HK-2 (cell line): ENCODE measurements at regions not wholly inside any gene's neighbourhood (a gene's known extent, or its start where the extent isn't known, plus 50 kb on each side); places are given as distances from the start of the nearest gene placed in this dataset.

ENCODE experiments used
- DNase-seq: peaks from one replicate; pipeline ENCODE4 v3.0.0-alpha.2; 2018; ENCODE audit not compliant: unreplicated experiment

DNA sequence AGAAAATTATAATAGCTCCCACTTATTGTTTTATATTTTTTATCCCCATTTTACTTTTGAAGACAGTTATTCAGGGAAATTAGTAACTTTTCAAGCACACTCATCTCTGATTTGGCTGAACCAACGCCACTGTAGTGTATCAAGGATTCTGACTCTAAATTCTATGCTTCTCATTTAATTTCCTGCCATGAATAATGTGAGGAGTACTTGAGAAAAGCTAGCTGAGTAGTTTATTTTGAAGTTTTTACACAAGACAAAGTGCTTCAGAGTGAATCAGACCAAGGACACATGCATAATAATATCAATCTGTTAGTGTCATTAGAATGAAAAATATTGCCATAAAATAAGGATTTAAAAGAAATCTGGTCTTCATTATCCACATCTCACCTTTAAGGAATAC, 329.9 kb downstream of the SLITRK6 start:
- DNase-seq, result no peak

DNA sequence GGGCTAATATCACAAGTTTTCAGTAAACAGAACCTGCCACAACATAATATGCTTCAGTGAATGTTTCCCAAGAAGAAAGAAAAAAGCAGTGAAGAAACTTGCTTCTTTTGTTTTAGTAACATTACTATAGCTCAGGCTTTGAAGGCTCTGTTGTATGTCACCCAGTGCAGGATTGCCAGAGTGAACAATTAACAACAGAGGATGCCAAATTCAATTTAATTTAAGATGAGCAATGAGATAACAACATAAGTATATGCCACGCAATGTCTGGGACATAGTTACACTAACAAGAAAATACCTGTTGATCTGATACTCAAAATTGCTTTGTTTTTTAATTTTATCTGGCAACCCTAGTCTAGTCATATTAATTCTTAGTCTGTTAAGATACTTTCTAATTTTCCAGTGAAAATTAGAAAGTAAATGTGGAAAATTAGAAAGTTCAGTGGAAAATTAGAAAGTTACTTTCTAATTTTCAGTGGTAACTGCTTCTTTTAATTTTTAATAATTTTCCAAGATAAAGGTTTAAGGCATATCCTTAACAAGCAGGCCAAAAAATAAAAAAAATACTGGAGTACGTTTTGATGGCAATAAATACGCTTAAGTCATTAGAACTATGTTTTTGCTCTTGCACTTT, 336.3 kb downstream of the SLITRK6 start:
- no peak for DNase-seq

GRCh38 chr13:85461621-85462020, 337.6 kb downstream of the SLITRK6 start:
- DNase-seq, result no peak

DNA sequence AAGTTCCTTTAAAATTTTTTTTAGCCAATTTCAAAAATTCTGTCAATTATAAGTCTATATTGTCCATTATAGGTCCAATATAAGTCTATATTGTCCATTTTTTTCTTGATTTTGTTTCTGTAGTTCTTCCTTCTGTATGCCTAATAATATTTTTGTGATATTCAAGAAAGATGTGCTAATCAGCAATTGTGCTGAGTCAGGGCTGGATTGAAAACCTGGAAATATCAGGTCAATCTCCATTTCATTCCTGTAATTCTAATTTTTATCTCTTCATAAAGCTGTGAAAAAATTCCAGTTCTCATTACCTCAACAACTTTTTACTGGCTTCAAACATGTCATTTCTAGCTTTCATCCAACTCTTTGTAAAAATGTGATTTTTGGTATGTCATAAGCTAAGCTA, 353.7 kb downstream of the SLITRK6 start:
- DNase-seq, result no peak

DNA sequence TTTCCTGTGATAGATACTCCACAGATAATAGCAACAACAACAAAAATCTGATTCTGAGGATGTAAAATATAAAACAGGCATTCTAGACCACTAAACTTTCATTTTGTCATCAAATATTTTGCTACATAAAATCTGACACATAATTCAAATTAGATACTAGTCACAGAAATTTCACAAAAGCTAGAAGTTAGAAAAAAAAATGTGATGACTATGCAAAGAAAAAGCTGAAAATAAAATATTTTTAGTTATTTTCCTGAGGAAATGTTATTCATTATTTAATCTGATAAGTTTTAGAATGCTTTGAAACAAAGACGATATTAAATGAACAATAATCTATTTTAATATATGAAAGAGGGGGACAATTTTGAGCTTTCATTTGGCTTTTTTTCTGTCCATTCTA, 357.2 kb downstream of the SLITRK6 start:
- DNase-seq, result no peak

GRCh38 chr13:85441364-85441763, 357.9 kb downstream of the SLITRK6 start:
- no peak for DNase-seq

DNA sequence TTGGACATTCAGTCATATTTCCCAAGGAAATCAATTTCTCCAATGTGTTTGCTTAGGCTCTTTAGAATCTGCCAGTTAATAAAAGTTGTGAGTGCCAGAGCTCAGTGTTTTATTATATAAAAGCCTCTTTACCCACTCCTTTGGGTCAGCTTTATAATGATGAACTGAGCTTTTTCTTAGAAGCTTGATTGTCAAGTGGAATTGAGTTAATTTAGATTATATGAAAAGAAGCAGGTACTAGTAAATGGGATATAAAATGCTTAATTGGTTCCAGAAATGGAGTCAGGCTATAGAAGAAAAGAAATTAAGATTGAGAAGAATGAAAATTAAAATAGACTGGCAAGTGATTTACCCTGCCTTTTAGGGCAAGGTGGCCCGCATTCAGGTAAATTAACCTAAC, 363.2 kb downstream of the SLITRK6 start:
- no peak for DNase-seq

DNA sequence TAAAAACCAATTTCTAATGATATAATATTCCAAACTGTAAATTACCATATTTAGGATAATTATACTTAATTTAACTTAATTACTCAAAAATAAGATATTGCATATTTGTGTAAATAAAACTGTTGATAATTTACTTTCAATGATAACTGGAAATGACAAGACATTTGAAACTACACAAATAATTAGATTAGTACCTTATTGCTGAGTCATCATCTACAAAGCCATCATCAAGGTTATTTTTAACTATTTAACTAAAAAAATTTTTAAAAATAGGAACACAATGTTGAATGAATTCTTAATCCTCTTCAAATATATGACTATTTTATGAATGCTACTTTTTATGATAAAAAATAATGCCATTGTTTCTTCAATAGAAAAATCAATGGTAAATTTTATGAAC, 364.3 kb downstream of the SLITRK6 start:
- DNase-seq, result no peak

DNA sequence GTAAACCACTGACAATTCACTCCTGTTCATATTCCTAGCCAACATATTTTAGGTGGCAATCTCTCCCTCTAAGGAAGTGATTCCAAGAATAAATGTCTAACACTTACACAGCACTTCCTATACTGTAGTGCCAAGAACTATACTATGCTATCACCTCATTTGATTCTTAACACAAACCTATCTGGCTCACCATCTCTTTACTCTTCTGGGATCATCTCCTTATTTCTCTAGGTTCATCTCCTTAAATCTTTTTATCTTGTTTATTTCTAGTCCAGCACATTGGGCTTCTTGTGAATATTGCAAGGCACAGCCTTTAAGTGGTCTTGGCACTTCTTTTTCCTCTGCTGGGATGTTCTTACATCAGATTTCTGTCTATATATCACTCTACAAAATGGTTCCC, 366.3 kb downstream of the SLITRK6 start:
- DNase-seq, result no peak

- DNase-seq, result no peak
Observed at GRCh38 chr13:85431720-85432119, 367.5 kb downstream of the SLITRK6 start.

DNA sequence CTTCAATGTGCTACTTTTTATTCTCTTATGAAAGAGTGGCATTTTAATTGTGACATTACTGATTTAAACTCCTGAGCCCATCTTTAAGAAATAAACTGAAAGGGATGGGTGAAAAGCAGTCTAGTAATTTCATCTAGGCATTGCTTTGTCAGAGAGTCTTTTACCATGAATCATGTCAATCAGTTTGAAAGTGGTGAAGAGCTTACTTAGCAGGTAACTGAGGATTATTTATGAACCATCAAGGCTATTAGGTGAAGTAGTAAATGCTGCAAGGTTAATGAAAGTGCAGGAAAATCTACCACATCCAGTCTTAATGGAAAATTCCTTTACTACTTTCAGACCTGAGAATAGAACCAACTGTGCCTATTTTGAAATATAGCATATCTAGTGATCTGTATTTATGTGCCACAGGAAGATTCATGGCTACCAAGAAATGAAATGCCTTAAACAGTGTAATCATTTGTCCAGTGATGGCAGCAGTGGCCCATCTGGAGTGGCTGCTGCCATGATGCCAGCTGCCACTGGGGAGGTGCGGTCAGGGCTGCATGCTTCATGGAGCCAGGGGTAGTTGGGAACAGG, 368.9 kb downstream of the SLITRK6 start:
- DNase-seq, result no peak

GRCh38 chr13:85427416-85427815, 371.8 kb downstream of the SLITRK6 start:
- DNase-seq, result no peak

GRCh38 chr13:85420136-85420535, 379.1 kb downstream of the SLITRK6 start:
- no peak for DNase-seq

GRCh38 chr13:85419611-85420010, 379.6 kb downstream of the SLITRK6 start:
- no peak for DNase-seq

DNA sequence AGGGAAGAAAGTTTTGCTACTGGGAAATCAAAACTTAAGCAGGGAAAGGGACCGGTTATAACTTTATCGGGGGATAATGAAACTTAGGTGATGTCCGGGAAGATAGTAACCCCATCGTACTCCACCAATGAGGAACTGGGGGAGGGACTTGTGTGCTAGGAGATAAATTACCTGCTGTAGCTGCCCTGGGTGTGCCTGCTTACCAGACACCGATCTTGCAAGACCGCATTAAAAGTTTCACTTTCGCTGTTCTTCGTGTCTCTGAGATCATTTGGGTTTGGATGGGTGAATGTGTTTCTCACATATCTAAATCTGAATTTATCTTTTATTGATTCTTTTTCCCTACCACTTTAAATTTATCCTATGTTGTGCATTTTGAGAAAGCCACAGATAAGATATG, 381.4 kb downstream of the SLITRK6 start:
- DNase-seq, result no peak

GRCh38 chr13:85413664-85414063, 385.6 kb downstream of the SLITRK6 start:
- DNase-seq, result no peak

- no peak for DNase-seq
Observed at GRCh38 chr13:85412448-85412847, 386.8 kb downstream of the SLITRK6 start.

GRCh38 chr13:85411591-85411990, 387.6 kb downstream of the SLITRK6 start:
- DNase-seq, result no peak

DNA sequence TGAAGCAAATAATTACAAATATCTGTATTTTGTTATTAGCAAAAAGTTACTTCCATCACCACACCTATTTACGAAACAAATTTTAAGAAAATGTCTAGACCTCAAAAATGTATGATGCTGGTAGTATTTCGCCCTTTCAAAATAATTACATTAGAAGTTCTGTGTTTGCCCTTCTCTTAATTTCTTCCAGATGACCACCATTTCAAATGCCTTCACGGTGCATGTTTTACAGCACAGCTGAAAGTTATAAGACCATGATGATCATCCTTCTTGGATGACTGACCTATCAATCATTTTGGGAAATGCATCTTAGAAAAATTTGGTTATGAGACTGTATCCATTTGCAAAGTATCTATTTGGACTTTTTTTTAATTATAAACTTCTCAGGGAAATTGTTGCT, 390.8 kb downstream of the SLITRK6 start:
- DNase-seq, result no peak

DNA sequence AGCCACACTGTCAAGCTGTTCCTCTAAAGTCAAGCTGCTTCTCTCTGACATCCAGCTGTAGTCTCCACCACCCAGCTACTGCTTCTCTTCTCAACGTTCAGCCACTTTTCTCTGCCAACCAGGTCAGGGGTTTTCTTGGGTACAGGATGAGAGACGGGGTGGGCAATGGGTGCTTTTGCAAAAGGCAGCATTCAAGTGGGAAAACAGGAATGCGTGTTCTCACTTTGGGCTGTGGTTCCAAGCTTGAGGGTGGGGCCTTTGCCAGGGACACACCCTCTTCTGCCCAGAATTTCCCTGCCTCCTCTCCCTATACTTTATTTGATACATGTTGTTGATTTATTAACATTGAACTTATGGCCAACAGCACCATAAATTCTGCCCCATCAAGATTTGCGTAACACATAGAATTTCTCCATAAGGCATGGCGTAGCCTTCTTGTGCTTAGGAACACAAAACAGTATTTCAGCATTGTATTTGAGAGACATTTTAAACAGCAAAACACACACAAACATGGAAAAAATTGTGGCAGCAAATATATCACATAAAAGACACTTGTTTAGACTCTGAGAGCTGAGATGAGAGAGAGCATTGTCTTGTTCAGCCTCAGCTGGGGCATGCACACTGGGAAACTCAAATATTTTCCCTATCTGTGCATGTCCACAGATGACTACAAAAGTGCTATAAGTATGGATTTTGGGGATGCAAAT, 392.8 kb downstream of the SLITRK6 start:
- DNase-seq, result no peak

DNA sequence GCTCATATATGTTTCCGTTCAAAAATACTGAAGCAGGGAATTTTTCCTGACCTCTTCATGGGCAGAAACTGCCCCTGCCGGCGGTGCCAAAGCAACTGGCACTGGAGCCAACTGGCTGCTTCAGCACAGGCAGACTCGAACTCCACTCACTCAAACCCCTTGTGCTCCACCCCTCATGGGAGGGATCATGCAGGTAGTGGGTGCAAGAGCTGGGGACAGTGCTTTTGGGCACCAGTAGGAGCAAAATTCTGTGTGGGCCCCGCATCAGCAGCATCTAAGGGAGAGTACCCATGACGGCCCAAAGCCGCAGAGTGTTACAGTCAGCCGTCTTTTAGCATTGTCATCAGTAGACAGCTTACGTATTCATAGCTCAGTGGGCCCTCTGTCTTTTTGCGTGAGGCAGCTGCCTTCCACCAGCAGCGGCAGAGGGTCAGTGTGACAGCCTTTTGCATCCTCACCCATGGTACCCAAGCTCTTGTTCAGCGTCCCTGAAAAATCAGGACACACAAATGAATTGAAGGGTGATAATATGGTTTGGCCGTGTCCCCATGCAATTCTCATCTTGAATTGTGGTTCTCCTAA, 393.8 kb downstream of the SLITRK6 start:
- DNase-seq, result no peak

DNA sequence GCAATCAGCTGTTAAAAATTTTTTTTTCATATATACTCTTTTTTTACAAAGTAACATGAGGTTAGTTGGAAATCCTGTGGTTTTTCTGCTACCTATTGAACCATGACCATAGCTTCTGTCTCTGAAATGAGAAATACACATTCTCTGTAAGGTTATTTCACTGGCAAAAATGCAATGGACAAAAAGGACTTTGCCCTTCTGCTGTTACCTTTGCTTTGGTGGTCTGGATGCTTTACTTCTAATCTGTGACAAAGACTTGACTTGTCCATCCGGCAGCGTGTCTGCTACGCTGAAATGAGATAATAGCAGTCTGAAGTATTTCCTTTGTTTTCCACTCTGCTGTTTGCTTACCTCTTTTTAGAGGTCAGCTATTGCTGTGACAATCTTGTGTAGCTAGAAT, 412.8 kb downstream of the SLITRK6 start:
- DNase-seq, result no peak

GRCh38 chr13:85383291-85383690, 415.9 kb downstream of the SLITRK6 start:
- DNase-seq, result no peak
